ENCODE measurements at regions not wholly inside any gene's neighbourhood (a gene's known extent, or its start where the extent isn't known, plus 50 kb on each side); places are given as distances from the start of the nearest gene placed in this dataset.

DNA sequence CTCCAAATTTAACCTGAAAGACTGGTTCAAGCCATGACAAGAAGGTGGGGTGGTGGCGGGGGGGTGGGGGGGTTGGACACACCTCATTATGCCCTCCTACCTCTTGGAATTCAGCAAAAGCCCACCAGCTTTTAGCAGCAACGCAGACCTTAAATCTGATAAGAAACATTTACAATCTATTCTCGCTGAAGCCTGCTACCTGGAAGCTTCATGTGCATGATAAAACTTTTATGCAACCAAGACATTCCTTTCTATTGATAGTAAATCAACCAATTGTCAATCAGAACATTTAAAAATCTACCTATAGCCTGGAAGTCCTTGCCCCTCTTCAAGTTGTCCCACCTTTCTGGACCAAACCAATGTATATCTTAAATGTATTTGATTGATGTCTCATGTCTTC, 113.6 kb upstream of the FAM98A start:
- no peak for ATAC-seq
- H3K4me3 ChIP-seq: no peak overlapping the region
- H3K4me1 ChIP-seq: no peaks in the 10 kb centered on the region
- no peak for DNase-seq
- no peaks in the 10 kb centered on the region for H3K36me3 ChIP-seq
- no peaks in the 10 kb centered on the region for H3K9me3 ChIP-seq
- no peaks in the 10 kb centered on the region for H3K27me3 ChIP-seq
- intact Hi-C loops (cut with DNase I): no loop called here
- 51% methylated on average over 3 of the region's 3 CpGs for WGBS (ENCODE audit: insufficient coverage, low coverage, low lambda C conversion rate, missing lambda C conversion rate)
- no peak overlapping the region for H3K27ac ChIP-seq
- no peak for TF ChIP-seq POLR2A (IDR thresholded peaks at IDR 0.05)
- TF ChIP-seq, protein P1, sequence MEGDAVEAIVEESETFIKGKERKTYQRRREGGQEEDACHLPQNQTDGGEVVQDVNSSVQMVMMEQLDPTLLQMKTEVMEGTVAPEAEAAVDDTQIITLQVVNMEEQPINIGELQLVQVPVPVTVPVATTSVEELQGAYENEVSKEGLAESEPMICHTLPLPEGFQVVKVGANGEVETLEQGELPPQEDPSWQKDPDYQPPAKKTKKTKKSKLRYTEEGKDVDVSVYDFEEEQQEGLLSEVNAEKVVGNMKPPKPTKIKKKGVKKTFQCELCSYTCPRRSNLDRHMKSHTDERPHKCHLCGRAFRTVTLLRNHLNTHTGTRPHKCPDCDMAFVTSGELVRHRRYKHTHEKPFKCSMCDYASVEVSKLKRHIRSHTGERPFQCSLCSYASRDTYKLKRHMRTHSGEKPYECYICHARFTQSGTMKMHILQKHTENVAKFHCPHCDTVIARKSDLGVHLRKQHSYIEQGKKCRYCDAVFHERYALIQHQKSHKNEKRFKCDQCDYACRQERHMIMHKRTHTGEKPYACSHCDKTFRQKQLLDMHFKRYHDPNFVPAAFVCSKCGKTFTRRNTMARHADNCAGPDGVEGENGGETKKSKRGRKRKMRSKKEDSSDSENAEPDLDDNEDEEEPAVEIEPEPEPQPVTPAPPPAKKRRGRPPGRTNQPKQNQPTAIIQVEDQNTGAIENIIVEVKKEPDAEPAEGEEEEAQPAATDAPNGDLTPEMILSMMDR (IDR thresholded peaks at IDR 0.05): no peak

GRCh38 chr2:33709951-33710350, 110.9 kb upstream of the FAM98A start:
- Histone ChIP-seq H3K4me3 (no peak overlapping the region), H3K27me3 (no peaks in the 10 kb centered on the region), H3K36me3 (no peaks in the 10 kb centered on the region), H3K27ac (no peak overlapping the region), H3K4me1 (no peaks in the 10 kb centered on the region), H3K9me3 (no peaks in the 10 kb centered on the region)
- TF ChIP-seq POLR2A (IDR thresholded peaks at IDR 0.05): no peak
- TF ChIP-seq, protein P1 (IDR thresholded peaks at IDR 0.05): no peak
- DNase-seq (no peak), ATAC-seq (no peak)
- 31% methylated on average over 2 of the region's 3 CpGs for WGBS (ENCODE audit: insufficient coverage, low coverage, low lambda C conversion rate, missing lambda C conversion rate)
- intact Hi-C loops (cut with DNase I): no loop called here

GRCh38 chr2:33707312-33707711, 108.2 kb upstream of the FAM98A start:
- H3K9me3 ChIP-seq: no peaks in the 10 kb centered on the region
- H3K36me3 ChIP-seq: no peaks in the 10 kb centered on the region
- H3K27me3 ChIP-seq: no peaks in the 10 kb centered on the region
- no peak overlapping the region for H3K4me3 ChIP-seq
- intact Hi-C loops (cut with DNase I): no loop called here
- H3K27ac ChIP-seq: no peak overlapping the region
- DNase-seq (no peak), ATAC-seq (no peak)
- H3K4me1 ChIP-seq: no peaks in the 10 kb centered on the region
- 26% methylated on average over 2 of the region's 2 CpGs for WGBS (ENCODE audit: insufficient coverage, low coverage, low lambda C conversion rate, missing lambda C conversion rate)
- TF ChIP-seq POLR2A (IDR thresholded peaks at IDR 0.05): no peak
- TF ChIP-seq, protein P1 (IDR thresholded peaks at IDR 0.05): no peak

GRCh38 chr2:33706410-33706809, 107.3 kb upstream of the FAM98A start:
- Histone ChIP-seq H3K36me3 (no peaks in the 10 kb centered on the region), H3K9me3 (no peaks in the 10 kb centered on the region), H3K27me3 (no peaks in the 10 kb centered on the region), H3K27ac (no peak overlapping the region), H3K4me3 (no peak overlapping the region), H3K4me1 (no peaks in the 10 kb centered on the region)
- TF ChIP-seq POLR2A (IDR thresholded peaks at IDR 0.05): no peak
- TF ChIP-seq, protein P1 (IDR thresholded peaks at IDR 0.05): no peak
- 37% methylated on average over 4 of the region's 8 CpGs for WGBS (ENCODE audit: insufficient coverage, low coverage, low lambda C conversion rate, missing lambda C conversion rate)
- DNase-seq (no peak), ATAC-seq (no peak)
- intact Hi-C loops (cut with DNase I): no loop called here

GRCh38 chr2:33704406-33704855, 105.3 kb upstream of the FAM98A start:
- peak; percentile 46 to 62 (median 52) for ATAC-seq

More at GRCh38 chr2:33704406-33704855, 105.3 kb upstream of the FAM98A start:
- H3K9me3 ChIP-seq: no peaks in the 10 kb centered on the region
- WGBS (ENCODE audit: insufficient coverage, low coverage, low lambda C conversion rate, missing lambda C conversion rate): 0% methylated on average over 1 of the region's 1 CpG
- H3K27ac ChIP-seq: peak overlapping the region in 1 of 3 donors; percentile 26
- no peaks in the 10 kb centered on the region for H3K27me3 ChIP-seq
- H3K4me1 ChIP-seq: no peaks in the 10 kb centered on the region
- TF ChIP-seq, protein P1 (IDR thresholded peaks at IDR 0.05): no peak
- TF ChIP-seq POLR2A (IDR thresholded peaks at IDR 0.05): no peak
- H3K36me3 ChIP-seq: no peaks in the 10 kb centered on the region
- DNase-seq: no peak
- H3K4me3 ChIP-seq: no peak overlapping the region
- intact Hi-C loops (cut with DNase I): no loop called here

All from right lobe of liver (tissue), 6 donors.